HEK293T (cell line): ENCODE measurements at regions not wholly inside any gene's neighbourhood (a gene's known extent, or its start where the extent isn't known, plus 50 kb on each side); places are given as distances from the start of the nearest gene placed in this dataset.

Experiments
- ARNT ChIP-seq: fragments of 450-650 bp; IDR thresholded peaks from 2 replicates; pipeline ENCODE4 v1.6.1; 2017; ENCODE audit warnings: mild to moderate bottlenecking
- ELF4 ChIP-seq: fragments of 450-650 bp; IDR thresholded peaks from 2 replicates; pipeline ENCODE4 v1.6.1; 2017; ENCODE audit warnings: antibody characterized with exemption
- FOXA1 ChIP-seq: fragments of 450-650 bp; IDR thresholded peaks from 2 replicates; pipeline ENCODE4 v1.6.1; 2016; ENCODE audit warnings: mild to moderate bottlenecking
- FOXK2 ChIP-seq: fragments of 450-650 bp; IDR thresholded peaks from 2 replicates; pipeline ENCODE4 v1.6.1; 2016; ENCODE audit warnings: mild to moderate bottlenecking
- FOXM1 ChIP-seq: fragments of 450-650 bp; IDR thresholded peaks from 2 replicates; pipeline ENCODE4 v1.6.1; 2017; ENCODE audit warnings: mild to moderate bottlenecking, borderline replicate concordance
- HDGF ChIP-seq: fragments of 450-650 bp; IDR thresholded peaks from 2 replicates; pipeline ENCODE4 v1.6.1; 2017; ENCODE audit warnings: antibody characterized with exemption, borderline replicate concordance
- LEF1 ChIP-seq: fragments of 450-650 bp; IDR thresholded peaks from 2 replicates; pipeline ENCODE4 v1.6.1; 2017; ENCODE audit warnings: mild to moderate bottlenecking, borderline replicate concordance
- SP1 ChIP-seq: fragments of 450-650 bp; IDR thresholded peaks from 2 replicates; pipeline ENCODE4 v1.6.1; 2017
- SUZ12 ChIP-seq: fragments of 450-650 bp; IDR thresholded peaks from 2 replicates; pipeline ENCODE4 v1.6.1; 2016; ENCODE audit warnings: mild to moderate bottlenecking
- TARDBP ChIP-seq: fragments of 450-650 bp; IDR thresholded peaks from 2 replicates; pipeline ENCODE4 v1.6.1; 2016
- ZNF384 ChIP-seq: fragments of 450-650 bp; IDR thresholded peaks from 2 replicates; pipeline ENCODE4 v1.6.1; 2016

DNA sequence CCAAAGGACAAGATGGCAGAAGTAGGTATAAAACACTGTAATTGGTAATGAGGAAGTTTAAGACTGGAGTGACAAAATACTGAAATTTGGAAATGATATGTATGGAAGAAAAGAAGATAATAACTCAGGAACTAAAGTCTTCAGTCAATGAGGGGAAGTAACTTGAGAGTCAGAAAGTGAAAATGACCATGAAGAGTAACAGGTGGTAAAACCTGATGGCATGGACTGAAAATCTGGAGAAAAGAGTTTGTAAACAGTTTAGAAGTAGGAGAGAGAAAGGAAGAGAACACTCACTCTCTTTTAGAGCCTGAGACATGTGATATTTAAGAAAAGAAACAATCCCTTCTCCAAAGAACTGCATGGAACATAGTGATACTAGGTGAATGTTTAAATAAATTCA, 387.9 kb downstream of the PYDC2 start:
- TF ChIP-seq FOXM1 (no peak), ZNF384 (no peak), FOXA1 (no peak), HDGF (no peak), ARNT (no peak), SP1 (no peak), ELF4 (no peak), TARDBP (no peak), SUZ12 (no peak), FOXK2 (no peak), LEF1 (no peak)
